HepG2 (cell line): ENCODE measurements at regions not wholly inside any gene's neighbourhood (a gene's known extent, or its start where the extent isn't known, plus 50 kb on each side); places are given as distances from the start of the nearest gene placed in this dataset.

ENCODE experiments used
- AHR ChIP-seq: IDR thresholded peaks from 2 replicates; pipeline ENCODE4 v1.6.1; 2018; ENCODE audit warnings: missing genetic modification reagents, missing compliant biosample characterization
- FOXM1 ChIP-seq: sonication (generic); formaldehyde crosslinking; IDR thresholded peaks from 2 replicates; pipeline ENCODE4 v1.5.0; 2020; ENCODE audit warnings: missing genetic modification reagents
- ISX ChIP-seq: sonication (generic); formaldehyde crosslinking; conservative IDR thresholded peaks from 2 replicates; pipeline ENCODE4 v1.5.0; 2020; ENCODE audit warnings: missing genetic modification reagents
- MEF2D ChIP-seq: sonication (generic); formaldehyde crosslinking; IDR thresholded peaks from 2 replicates; pipeline ENCODE4 v1.5.1; 2020; ENCODE audit warnings: mild to moderate bottlenecking, missing genetic modification reagents
- MLLT10 ChIP-seq: sonication (generic); formaldehyde crosslinking; IDR thresholded peaks from 2 replicates; pipeline ENCODE4 v1.4.0; 2020; ENCODE audit warnings: missing genetic modification reagents
- NR2F1 ChIP-seq, 2 experiments: fragments of 450-650 bp in 1 of 2; formaldehyde crosslinking in 1 of 2; IDR thresholded peaks; 2 replicates each; pipeline versions ENCODE4 v1.5.0 to v1.6.1; 2016 to 2020; ENCODE audit warnings: mild to moderate bottlenecking in 1 of 2, missing compliant biosample characterization in 1 of 2, missing genetic modification reagents in 1 of 2, moderate library complexity in 1 of 2
- PAWR ChIP-seq: sonication (generic); formaldehyde crosslinking; IDR thresholded peaks from 2 replicates; pipeline ENCODE4 v1.4.0; 2020; ENCODE audit warnings: missing genetic modification reagents, mild to moderate bottlenecking, borderline replicate concordance
- SATB2 ChIP-seq: sonication (generic); formaldehyde crosslinking; IDR thresholded peaks from 2 replicates; pipeline ENCODE4 v1.5.0; 2020; ENCODE audit warnings: missing genetic modification reagents
- TMF1 ChIP-seq: sonication (generic); formaldehyde crosslinking; IDR thresholded peaks from 2 replicates; pipeline ENCODE4 v1.8.1; 2022; ENCODE audit warnings: low read depth, missing genetic modification reagents
- ZNF335 ChIP-seq: sonication (generic); formaldehyde crosslinking; IDR thresholded peaks from 2 replicates; pipeline ENCODE4 v1.4.0; 2020; ENCODE audit warnings: missing genetic modification reagents
- ZNF337 ChIP-seq: sonication (generic); formaldehyde crosslinking; IDR thresholded peaks from 2 replicates; pipeline ENCODE4 v1.5.1; 2020; ENCODE audit warnings: missing genetic modification reagents, low read depth, mild to moderate bottlenecking, borderline replicate concordance
- ZNF709 ChIP-seq: sonication (generic); formaldehyde crosslinking; IDR thresholded peaks from 2 replicates; pipeline ENCODE4 v1.5.0; 2020; ENCODE audit warnings: mild to moderate bottlenecking, missing genetic modification reagents
- TF ChIP-seq, protein P1 (sequence below): IDR thresholded peaks from 2 replicates; pipeline ENCODE4 v1.6.1; 2016; ENCODE audit warnings: missing genetic modification reagents, missing compliant biosample characterization
- TF ChIP-seq, protein P2 (sequence below): sonication (generic); formaldehyde crosslinking; IDR thresholded peaks from 2 replicates; pipeline ENCODE4 v1.5.0; 2020; ENCODE audit warnings: mild to moderate bottlenecking, missing genetic modification reagents, borderline replicate concordance
- TF ChIP-seq, protein P3 (sequence below): sonication (generic); formaldehyde crosslinking; IDR thresholded peaks from 2 replicates; pipeline ENCODE4; 2020; ENCODE audit warnings: missing genetic modification reagents, mild to moderate bottlenecking, borderline replicate concordance
- TF ChIP-seq, protein P4 (sequence below): sonication (generic); formaldehyde crosslinking; IDR thresholded peaks from 2 replicates; pipeline ENCODE4 v1.4.0; 2020; ENCODE audit warnings: missing genetic modification reagents

- peak; percentile 27; the same call in 1 of the 2 replicates for TF ChIP-seq ZNF709
- TF ChIP-seq, protein P1, sequence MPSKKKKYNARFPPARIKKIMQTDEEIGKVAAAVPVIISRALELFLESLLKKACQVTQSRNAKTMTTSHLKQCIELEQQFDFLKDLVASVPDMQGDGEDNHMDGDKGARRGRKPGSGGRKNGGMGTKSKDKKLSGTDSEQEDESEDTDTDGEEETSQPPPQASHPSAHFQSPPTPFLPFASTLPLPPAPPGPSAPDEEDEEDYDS (CRISPR knock-in tag): 0 out of 2 replicates have a peak, but pooled peaks have one; percentile 61
- no peak for TF ChIP-seq MLLT10 (CRISPR knock-in tag)
- TF ChIP-seq MEF2D: no peak
- TF ChIP-seq, protein P2, sequence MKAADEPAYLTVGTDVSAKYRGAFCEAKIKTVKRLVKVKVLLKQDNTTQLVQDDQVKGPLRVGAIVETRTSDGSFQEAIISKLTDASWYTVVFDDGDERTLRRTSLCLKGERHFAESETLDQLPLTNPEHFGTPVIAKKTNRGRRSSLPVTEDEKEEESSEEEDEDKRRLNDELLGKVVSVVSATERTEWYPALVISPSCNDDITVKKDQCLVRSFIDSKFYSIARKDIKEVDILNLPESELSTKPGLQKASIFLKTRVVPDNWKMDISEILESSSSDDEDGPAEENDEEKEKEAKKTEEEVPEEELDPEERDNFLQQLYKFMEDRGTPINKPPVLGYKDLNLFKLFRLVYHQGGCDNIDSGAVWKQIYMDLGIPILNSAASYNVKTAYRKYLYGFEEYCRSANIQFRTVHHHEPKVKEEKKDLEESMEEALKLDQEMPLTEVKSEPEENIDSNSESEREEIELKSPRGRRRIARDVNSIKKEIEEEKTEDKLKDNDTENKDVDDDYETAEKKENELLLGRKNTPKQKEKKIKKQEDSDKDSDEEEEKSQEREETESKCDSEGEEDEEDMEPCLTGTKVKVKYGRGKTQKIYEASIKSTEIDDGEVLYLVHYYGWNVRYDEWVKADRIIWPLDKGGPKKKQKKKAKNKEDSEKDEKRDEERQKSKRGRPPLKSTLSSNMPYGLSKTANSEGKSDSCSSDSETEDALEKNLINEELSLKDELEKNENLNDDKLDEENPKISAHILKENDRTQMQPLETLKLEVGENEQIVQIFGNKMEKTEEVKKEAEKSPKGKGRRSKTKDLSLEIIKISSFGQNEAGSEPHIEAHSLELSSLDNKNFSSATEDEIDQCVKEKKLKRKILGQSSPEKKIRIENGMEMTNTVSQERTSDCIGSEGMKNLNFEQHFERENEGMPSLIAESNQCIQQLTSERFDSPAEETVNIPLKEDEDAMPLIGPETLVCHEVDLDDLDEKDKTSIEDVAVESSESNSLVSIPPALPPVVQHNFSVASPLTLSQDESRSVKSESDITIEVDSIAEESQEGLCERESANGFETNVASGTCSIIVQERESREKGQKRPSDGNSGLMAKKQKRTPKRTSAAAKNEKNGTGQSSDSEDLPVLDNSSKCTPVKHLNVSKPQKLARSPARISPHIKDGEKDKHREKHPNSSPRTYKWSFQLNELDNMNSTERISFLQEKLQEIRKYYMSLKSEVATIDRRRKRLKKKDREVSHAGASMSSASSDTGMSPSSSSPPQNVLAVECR (CRISPR knock-in tag): peak; percentile 17; the same call in 1 of the 2 replicates
- TF ChIP-seq ZNF335 (CRISPR knock-in tag): 0 out of 2 replicates have a peak, but pooled peaks have one; percentile 51
- TF ChIP-seq SATB2 (CRISPR knock-in tag): no peak
- 0 out of 2 replicates have a peak, but pooled peaks have one; percentile 35 for TF ChIP-seq AHR (CRISPR knock-in tag)
- peak in 1 of 2 experiments; percentile 54; a peak in 2 of 4 replicates for TF ChIP-seq NR2F1 (CRISPR knock-in tag; IDR thresholded peaks at IDR 0.05)
- TF ChIP-seq PAWR (CRISPR knock-in tag): no peak
- TF ChIP-seq ISX (CRISPR knock-in tag): no peak
- TF ChIP-seq TMF1 (CRISPR knock-in tag): 0 out of 2 replicates have a peak, but pooled peaks have one; percentile 39
- TF ChIP-seq FOXM1 (CRISPR knock-in tag): no peak
- TF ChIP-seq, protein P3, sequence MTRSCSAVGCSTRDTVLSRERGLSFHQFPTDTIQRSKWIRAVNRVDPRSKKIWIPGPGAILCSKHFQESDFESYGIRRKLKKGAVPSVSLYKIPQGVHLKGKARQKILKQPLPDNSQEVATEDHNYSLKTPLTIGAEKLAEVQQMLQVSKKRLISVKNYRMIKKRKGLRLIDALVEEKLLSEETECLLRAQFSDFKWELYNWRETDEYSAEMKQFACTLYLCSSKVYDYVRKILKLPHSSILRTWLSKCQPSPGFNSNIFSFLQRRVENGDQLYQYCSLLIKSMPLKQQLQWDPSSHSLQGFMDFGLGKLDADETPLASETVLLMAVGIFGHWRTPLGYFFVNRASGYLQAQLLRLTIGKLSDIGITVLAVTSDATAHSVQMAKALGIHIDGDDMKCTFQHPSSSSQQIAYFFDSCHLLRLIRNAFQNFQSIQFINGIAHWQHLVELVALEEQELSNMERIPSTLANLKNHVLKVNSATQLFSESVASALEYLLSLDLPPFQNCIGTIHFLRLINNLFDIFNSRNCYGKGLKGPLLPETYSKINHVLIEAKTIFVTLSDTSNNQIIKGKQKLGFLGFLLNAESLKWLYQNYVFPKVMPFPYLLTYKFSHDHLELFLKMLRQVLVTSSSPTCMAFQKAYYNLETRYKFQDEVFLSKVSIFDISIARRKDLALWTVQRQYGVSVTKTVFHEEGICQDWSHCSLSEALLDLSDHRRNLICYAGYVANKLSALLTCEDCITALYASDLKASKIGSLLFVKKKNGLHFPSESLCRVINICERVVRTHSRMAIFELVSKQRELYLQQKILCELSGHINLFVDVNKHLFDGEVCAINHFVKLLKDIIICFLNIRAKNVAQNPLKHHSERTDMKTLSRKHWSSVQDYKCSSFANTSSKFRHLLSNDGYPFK (CRISPR knock-in tag): no peak; the same call in 1 of the 2 replicates
- TF ChIP-seq ZNF337 (CRISPR knock-in tag): no peak
- TF ChIP-seq, protein P4, sequence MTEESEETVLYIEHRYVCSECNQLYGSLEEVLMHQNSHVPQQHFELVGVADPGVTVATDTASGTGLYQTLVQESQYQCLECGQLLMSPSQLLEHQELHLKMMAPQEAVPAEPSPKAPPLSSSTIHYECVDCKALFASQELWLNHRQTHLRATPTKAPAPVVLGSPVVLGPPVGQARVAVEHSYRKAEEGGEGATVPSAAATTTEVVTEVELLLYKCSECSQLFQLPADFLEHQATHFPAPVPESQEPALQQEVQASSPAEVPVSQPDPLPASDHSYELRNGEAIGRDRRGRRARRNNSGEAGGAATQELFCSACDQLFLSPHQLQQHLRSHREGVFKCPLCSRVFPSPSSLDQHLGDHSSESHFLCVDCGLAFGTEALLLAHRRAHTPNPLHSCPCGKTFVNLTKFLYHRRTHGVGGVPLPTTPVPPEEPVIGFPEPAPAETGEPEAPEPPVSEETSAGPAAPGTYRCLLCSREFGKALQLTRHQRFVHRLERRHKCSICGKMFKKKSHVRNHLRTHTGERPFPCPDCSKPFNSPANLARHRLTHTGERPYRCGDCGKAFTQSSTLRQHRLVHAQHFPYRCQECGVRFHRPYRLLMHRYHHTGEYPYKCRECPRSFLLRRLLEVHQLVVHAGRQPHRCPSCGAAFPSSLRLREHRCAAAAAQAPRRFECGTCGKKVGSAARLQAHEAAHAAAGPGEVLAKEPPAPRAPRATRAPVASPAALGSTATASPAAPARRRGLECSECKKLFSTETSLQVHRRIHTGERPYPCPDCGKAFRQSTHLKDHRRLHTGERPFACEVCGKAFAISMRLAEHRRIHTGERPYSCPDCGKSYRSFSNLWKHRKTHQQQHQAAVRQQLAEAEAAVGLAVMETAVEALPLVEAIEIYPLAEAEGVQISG (CRISPR knock-in tag): peak; percentile 33; the same call in 1 of the 2 replicates
These were observed 88.5 kb upstream of the SH3BP4 start (continued) for GRCh38 chr2:234863043-234863934.
